ENCODE measurements at regions not wholly inside any gene's neighbourhood (a gene's known extent, or its start where the extent isn't known, plus 50 kb on each side); places are given as distances from the start of the nearest gene placed in this dataset.
"Not testable (repeated sequence)": the region's sequence is repeated elsewhere in the genome, so short reads cannot be mapped to it uniquely, and the experiment has no call there.

DNA sequence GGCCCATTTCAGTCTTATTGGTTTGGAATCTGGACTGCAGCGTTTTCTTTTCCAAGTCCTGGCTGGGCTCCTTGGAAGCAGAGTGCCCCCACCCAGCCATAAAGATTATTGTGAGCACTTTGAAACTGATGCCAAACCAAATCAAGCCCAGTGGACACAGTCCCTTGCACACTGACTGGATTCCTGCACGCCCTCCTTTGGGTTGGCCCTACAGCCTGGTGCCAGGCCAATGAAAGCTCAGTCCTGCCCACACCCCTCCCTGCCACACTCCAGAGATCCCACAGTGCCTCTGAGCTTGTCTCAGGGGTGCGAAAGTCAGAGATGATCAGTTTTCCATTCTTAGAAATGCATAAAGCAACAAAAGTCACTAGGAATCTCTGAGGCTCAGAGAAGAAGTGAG, 181.9 kb downstream of the CETN3 start:
- H3K9me3 ChIP-seq (ENCODE audit: insufficient read depth, low read depth, low read length): no peaks in the 10 kb centered on the region
- no peaks in the 10 kb centered on the region for H3K4me1 ChIP-seq (ENCODE audit: insufficient read depth, low read length)
- H3K27ac ChIP-seq (ENCODE audit: low read length): no peak overlapping the region
- no peak overlapping the region for H3K9ac ChIP-seq (ENCODE audit: low read depth, low read length)
- no peaks in the 10 kb centered on the region for H3K36me3 ChIP-seq (ENCODE audit: insufficient read depth, low read depth, low read length)
- H3K27me3 ChIP-seq (ENCODE audit: insufficient read depth, low read length): no peaks in the 10 kb centered on the region
- H3K4me3 ChIP-seq (ENCODE audit: low read length): no peak overlapping the region

GRCh38 chr5:90226433-90227099, 183.0 kb downstream of the CETN3 start:
- Histone ChIP-seq H3K36me3 (ENCODE audit: insufficient read depth, low read depth, low read length) (no peaks in the 10 kb centered on the region), H3K27me3 (ENCODE audit: insufficient read depth, low read length) (no peaks in the 10 kb centered on the region), H3K9me3 (ENCODE audit: insufficient read depth, low read depth, low read length) (no peaks in the 10 kb centered on the region), H3K9ac (ENCODE audit: low read depth, low read length) (no peak overlapping the region), H3K27ac (ENCODE audit: low read length) (no peak overlapping the region), H3K4me3 (ENCODE audit: low read length) (no peak overlapping the region), H3K4me1 (ENCODE audit: insufficient read depth, low read length) (no peaks in the 10 kb centered on the region)

DNA sequence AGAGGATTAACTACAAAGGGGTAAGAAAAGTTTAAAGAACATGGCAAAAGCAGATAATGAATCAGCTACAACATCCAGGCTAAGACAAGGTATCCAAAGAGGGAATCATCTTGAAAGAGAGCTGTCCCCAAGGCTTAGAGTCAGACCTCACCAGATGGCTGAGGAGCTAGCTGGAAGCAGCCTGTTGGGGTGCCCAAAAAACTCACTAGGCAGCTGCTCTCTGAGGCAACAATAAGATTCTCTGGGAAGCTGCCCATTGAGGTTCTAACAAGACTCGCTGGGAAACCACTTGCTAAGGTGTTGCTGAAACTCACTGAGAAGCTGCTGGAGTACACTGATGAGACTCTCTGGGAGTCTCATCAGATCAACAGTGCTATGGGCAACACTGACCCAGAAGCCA, 185.2 kb downstream of the CETN3 start:
- no peaks in the 10 kb centered on the region for H3K36me3 ChIP-seq (ENCODE audit: insufficient read depth, low read depth, low read length)
- H3K4me1 ChIP-seq (ENCODE audit: insufficient read depth, low read length): no peaks in the 10 kb centered on the region
- H3K27me3 ChIP-seq (ENCODE audit: insufficient read depth, low read length): no peaks in the 10 kb centered on the region
- no peak overlapping the region for H3K9ac ChIP-seq (ENCODE audit: low read depth, low read length)
- no peak overlapping the region for H3K4me3 ChIP-seq (ENCODE audit: low read length)
- no peaks in the 10 kb centered on the region for H3K9me3 ChIP-seq (ENCODE audit: insufficient read depth, low read depth, low read length)
- no peak overlapping the region for H3K27ac ChIP-seq (ENCODE audit: low read length)

DNA sequence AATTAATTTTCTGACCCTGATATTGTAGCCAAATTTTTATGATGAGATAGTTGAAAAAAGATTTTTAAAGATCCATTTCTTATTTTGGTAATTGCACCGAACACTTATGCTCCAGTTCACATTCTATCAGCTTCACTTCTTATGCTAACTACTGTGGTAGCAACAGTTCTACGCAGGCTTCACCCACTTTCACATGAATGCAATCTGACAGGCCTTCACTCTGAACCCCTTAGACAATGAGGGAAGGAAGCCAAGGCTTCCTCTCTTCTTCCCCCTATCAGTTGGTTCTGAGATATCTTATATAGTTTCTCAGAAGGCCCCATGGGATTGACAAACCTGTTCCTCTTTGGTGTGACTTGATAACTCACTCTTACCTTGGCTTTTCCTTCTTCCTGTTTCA, 185.8 kb downstream of the CETN3 start:
- no peaks in the 10 kb centered on the region for H3K9me3 ChIP-seq (ENCODE audit: insufficient read depth, low read depth, low read length)
- H3K9ac ChIP-seq (ENCODE audit: low read depth, low read length): no peak overlapping the region
- H3K4me1 ChIP-seq (ENCODE audit: insufficient read depth, low read length): no peaks in the 10 kb centered on the region
- no peaks in the 10 kb centered on the region for H3K36me3 ChIP-seq (ENCODE audit: insufficient read depth, low read depth, low read length)
- no peak overlapping the region for H3K4me3 ChIP-seq (ENCODE audit: low read length)
- H3K27ac ChIP-seq (ENCODE audit: low read length): no peak overlapping the region
- H3K27me3 ChIP-seq (ENCODE audit: insufficient read depth, low read length): no peaks in the 10 kb centered on the region

- H3K4me1 ChIP-seq (ENCODE audit: insufficient read depth, low read length): no peaks in the 10 kb centered on the region
- H3K36me3 ChIP-seq (ENCODE audit: insufficient read depth, low read depth, low read length): no peaks in the 10 kb centered on the region
- no peaks in the 10 kb centered on the region for H3K27me3 ChIP-seq (ENCODE audit: insufficient read depth, low read length)
- H3K27ac ChIP-seq (ENCODE audit: low read length): no peak overlapping the region
- H3K9me3 ChIP-seq (ENCODE audit: insufficient read depth, low read depth, low read length): no peaks in the 10 kb centered on the region
- no peak overlapping the region for H3K9ac ChIP-seq (ENCODE audit: low read depth, low read length)
- no peak overlapping the region for H3K4me3 ChIP-seq (ENCODE audit: low read length)
Observed at GRCh38 chr5:90221951-90222350, 187.6 kb downstream of the CETN3 start.

- Histone ChIP-seq H3K4me1 (ENCODE audit: insufficient read depth, low read length) (no peaks in the 10 kb centered on the region), H3K36me3 (ENCODE audit: insufficient read depth, low read depth, low read length) (no peaks in the 10 kb centered on the region), H3K9ac (ENCODE audit: low read depth, low read length) (no peak overlapping the region), H3K27me3 (ENCODE audit: insufficient read depth, low read length) (no peaks in the 10 kb centered on the region), H3K4me3 (ENCODE audit: low read length) (no peak overlapping the region), H3K27ac (ENCODE audit: low read length) (no peak overlapping the region), H3K9me3 (ENCODE audit: insufficient read depth, low read depth, low read length) (no peaks in the 10 kb centered on the region)
Observed at GRCh38 chr5:90220554-90220953, 189.0 kb downstream of the CETN3 start.

DNA sequence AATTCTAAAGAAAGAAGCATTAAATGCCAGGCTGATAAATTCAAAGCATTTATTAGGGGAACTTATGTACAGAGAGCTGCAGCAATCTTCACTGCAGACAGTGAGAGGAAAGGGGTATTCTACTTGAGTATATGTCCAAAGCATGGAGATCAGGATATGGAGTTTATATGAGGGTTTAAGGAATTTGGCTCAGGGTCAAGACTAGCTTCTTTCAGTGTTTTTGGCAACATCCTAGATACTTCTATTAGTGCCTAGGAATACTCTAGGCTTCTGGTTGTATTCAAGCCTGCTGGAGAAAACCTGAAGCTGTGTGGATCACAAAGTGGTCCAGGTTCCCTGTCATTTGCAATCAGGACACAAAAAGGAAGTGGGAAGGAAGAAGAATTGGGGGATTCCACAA, 194.6 kb downstream of the CETN3 start:
- Histone ChIP-seq H3K27ac (ENCODE audit: low read length) (no peak overlapping the region), H3K36me3 (ENCODE audit: insufficient read depth, low read depth, low read length) (no peaks in the 10 kb centered on the region), H3K4me1 (ENCODE audit: insufficient read depth, low read length) (no peaks in the 10 kb centered on the region), H3K27me3 (ENCODE audit: insufficient read depth, low read length) (no peaks in the 10 kb centered on the region), H3K9ac (ENCODE audit: low read depth, low read length) (no peak overlapping the region), H3K9me3 (ENCODE audit: insufficient read depth, low read depth, low read length) (no peaks in the 10 kb centered on the region), H3K4me3 (ENCODE audit: low read length) (no peak overlapping the region)

DNA sequence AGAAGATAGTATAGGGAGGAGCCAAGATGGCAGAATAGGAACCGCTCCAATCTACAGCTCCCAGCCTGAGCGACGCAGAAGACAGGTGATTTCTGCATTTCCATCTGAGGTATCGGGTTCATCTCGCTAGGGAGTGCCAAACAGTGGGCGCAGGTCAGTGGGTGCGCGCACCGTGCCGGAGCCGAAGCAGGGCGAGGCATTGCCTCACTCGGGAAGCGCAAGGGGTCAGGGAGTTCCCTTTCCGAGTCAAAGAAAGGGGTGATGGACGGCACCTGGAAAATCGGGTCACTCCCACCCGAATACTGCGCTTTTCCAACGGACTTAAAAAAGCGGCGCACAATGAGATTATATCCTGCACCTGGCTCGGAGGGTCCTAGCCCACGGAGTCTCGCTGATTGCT, 201.2 kb downstream of the CETN3 start:
- not testable (repeated sequence) for H3K27ac ChIP-seq (ENCODE audit: low read length); H3K36me3 ChIP-seq (ENCODE audit: insufficient read depth, low read depth, low read length); H3K9ac ChIP-seq (ENCODE audit: low read depth, low read length); H3K27me3 ChIP-seq (ENCODE audit: insufficient read depth, low read length); H3K9me3 ChIP-seq (ENCODE audit: insufficient read depth, low read depth, low read length); H3K4me1 ChIP-seq (ENCODE audit: insufficient read depth, low read length)
- H3K4me3 ChIP-seq (ENCODE audit: low read length): peak overlapping the region; percentile 40

GRCh38 chr5:90201923-90202322, 207.6 kb downstream of the CETN3 start:
- Histone ChIP-seq H3K27ac (ENCODE audit: low read length) (no peak overlapping the region), H3K27me3 (ENCODE audit: insufficient read depth, low read length) (no peaks in the 10 kb centered on the region), H3K4me1 (ENCODE audit: insufficient read depth, low read length) (no peaks in the 10 kb centered on the region), H3K9me3 (ENCODE audit: insufficient read depth, low read depth, low read length) (no peaks in the 10 kb centered on the region; the same call in 1 of the 2 replicates), H3K36me3 (ENCODE audit: insufficient read depth, low read depth, low read length) (no peaks in the 10 kb centered on the region), H3K4me3 (ENCODE audit: low read length) (no peak overlapping the region), H3K9ac (ENCODE audit: low read depth, low read length) (no peak overlapping the region)

DNA sequence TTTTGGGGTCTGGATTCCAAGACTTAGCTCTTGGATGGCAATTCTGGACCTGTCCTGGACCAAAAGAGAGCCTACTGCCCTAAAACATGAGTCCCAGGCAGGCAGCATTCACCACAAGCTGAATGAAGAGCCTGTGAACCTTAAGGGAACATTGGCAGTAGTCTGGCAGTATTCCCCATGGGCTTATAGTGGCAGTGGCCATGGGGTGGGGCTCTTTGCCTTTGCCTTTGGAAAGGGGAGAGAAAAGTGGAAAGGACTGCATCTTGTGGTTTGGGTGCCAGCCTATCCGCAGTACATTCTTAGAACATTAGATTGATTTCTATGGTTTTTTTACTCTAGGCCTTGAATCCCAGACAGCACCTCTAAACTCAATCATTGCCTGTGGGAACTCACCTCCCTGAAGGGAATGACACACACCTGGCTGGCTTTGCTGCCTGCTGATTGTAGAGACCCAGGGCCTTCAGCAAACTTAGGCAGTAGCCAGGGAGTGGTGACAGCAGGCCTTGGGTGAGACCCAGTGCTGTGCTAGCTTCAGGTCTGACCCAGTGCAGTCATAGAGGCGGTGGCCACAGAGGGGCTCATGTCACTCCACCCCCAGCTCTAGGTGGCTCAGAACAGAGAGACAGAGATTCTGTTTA, 216.3 kb downstream of the CETN3 start:
- Histone ChIP-seq H3K4me3 (ENCODE audit: low read length) (no peak overlapping the region), H3K27ac (ENCODE audit: low read length) (no peak overlapping the region), H3K36me3 (ENCODE audit: insufficient read depth, low read depth, low read length) (no peaks in the 10 kb centered on the region), H3K4me1 (ENCODE audit: insufficient read depth, low read length) (no peaks in the 10 kb centered on the region), H3K9me3 (ENCODE audit: insufficient read depth, low read depth, low read length) (no peaks in the 10 kb centered on the region), H3K9ac (ENCODE audit: low read depth, low read length) (no peak overlapping the region), H3K27me3 (ENCODE audit: insufficient read depth, low read length) (no peaks in the 10 kb centered on the region)

DNA sequence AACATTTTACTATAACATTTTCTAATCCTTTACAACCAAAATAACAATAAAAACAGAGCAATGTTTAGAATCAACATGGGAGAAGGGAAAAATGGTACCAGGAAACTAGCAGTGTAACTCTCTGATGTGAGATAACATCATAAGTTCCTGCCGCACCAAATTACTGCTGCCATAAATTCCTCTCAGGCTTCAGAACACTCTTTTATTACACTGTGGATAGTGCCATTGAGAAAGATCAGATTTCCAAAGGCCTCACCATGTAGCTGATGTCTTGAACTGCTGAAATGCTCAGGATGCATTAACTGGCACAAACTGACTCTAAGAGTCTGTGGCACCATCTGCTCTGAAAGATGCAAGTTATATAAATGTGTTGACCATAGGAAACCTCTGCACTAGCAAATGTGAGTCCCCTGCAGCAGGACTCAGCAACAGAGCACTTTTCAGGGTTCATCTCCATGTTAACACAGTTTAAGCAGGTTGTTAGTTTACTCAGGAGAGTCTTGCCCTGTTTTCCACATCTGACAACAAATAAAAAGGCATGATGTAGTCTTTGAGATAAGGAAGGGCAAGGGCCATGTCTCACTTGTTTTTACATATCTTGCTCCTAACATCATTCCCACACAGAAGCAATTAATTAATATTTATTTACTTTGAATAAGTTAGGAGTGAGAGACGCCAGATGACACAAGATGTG, 218.1 kb downstream of the CETN3 start:
- H3K4me1 ChIP-seq (ENCODE audit: insufficient read depth, low read length): no peaks in the 10 kb centered on the region
- no peak overlapping the region for H3K9ac ChIP-seq (ENCODE audit: low read depth, low read length)
- no peaks in the 10 kb centered on the region for H3K36me3 ChIP-seq (ENCODE audit: insufficient read depth, low read depth, low read length)
- H3K4me3 ChIP-seq (ENCODE audit: low read length): no peak overlapping the region
- no peak overlapping the region for H3K27ac ChIP-seq (ENCODE audit: low read length)
- no peaks in the 10 kb centered on the region for H3K9me3 ChIP-seq (ENCODE audit: insufficient read depth, low read depth, low read length)
- no peaks in the 10 kb centered on the region for H3K27me3 ChIP-seq (ENCODE audit: insufficient read depth, low read length)

DNA sequence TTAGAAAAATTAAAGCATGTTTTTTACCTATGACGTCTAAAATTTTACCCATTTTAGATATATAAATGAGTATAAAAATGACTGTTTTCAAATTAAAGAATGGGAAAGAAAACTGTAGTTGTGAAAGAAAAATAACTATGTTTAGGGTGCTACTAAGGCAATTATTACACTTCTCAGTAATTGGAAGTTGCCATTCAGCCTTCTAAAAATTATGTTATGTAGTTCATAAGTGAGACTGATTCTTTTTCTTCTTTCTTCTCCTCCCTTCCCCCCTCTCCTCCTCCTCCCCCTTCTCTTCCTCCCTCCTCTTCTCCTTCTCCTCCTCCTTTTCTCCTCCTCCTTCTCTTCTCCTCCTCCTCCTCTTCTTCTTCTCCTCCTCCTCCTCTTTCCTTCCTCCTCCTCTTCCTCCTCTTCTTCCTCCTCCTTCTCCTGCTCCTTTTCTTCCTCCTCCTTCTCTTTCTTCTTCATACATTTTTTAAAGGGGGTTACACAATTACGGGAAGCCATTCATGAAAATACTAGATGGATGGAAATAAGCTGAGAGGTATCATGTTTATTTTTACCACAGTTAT, 223.6 kb downstream of the CETN3 start:
- no peaks in the 10 kb centered on the region for H3K27me3 ChIP-seq (ENCODE audit: insufficient read depth, low read length)
- no peak overlapping the region for H3K9ac ChIP-seq (ENCODE audit: low read depth, low read length)
- H3K36me3 ChIP-seq (ENCODE audit: insufficient read depth, low read depth, low read length): no peaks in the 10 kb centered on the region
- H3K4me3 ChIP-seq (ENCODE audit: low read length): no peak overlapping the region
- no peaks in the 10 kb centered on the region for H3K9me3 ChIP-seq (ENCODE audit: insufficient read depth, low read depth, low read length)
- no peaks in the 10 kb centered on the region for H3K4me1 ChIP-seq (ENCODE audit: insufficient read depth, low read length)
- no peak overlapping the region for H3K27ac ChIP-seq (ENCODE audit: low read length)

Data from iPS-20b (cell line).